Gastrocnemius medialis (tissue), 4 donors: ENCODE measurements at regions not wholly inside any gene's neighbourhood (a gene's known extent, or its start where the extent isn't known, plus 50 kb on each side); places are given as distances from the start of the nearest gene placed in this dataset.

Source experiments
- POLR2A ChIP-seq, 2 donors: fragments of 450-650 bp; IDR thresholded peaks; one replicate each; pipeline ENCODE4 v1.6.1; 2017; ENCODE audit warnings: antibody characterized with exemption in 2 of 2, mild to moderate bottlenecking in 2 of 2, moderate library complexity in 2 of 2
- TF ChIP-seq, protein P1 (sequence below), 5 experiments: fragments of 450-650 bp in 3 of 5; fragments of 200-600 bp in 2 of 5; sonication (generic) in 2 of 5; IDR thresholded peaks in 4 of 5; conservative IDR thresholded peaks in 1 of 5; 1 replicate in 4 of 5; 2 replicates in 1 of 5; pipeline ENCODE4 v1.5.1; 2016 to 2019; ENCODE audit warnings: antibody characterized with exemption in 5 of 5, mild to moderate bottlenecking in 3 of 5, moderate library complexity in 3 of 5

DNA sequence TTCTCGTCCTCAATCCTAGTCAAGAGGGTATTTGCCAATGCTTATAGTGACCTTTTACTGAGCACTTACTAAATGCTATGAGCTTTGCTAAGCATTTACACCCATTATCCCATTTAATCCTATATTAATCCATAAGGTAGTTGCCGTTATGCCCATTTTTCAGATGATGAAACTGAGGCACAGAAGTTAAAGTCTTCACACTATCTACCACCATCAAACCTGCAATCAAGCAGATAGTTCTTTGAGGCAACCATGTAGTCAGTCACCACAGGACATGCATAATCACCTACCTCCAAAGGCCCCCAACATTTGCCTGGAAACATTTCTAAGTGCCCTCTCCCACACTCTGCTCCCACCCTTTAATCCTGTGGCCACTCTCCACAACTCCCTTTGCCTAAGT is 149.6 kb downstream of the LY86 start:
- TF ChIP-seq, protein P1, sequence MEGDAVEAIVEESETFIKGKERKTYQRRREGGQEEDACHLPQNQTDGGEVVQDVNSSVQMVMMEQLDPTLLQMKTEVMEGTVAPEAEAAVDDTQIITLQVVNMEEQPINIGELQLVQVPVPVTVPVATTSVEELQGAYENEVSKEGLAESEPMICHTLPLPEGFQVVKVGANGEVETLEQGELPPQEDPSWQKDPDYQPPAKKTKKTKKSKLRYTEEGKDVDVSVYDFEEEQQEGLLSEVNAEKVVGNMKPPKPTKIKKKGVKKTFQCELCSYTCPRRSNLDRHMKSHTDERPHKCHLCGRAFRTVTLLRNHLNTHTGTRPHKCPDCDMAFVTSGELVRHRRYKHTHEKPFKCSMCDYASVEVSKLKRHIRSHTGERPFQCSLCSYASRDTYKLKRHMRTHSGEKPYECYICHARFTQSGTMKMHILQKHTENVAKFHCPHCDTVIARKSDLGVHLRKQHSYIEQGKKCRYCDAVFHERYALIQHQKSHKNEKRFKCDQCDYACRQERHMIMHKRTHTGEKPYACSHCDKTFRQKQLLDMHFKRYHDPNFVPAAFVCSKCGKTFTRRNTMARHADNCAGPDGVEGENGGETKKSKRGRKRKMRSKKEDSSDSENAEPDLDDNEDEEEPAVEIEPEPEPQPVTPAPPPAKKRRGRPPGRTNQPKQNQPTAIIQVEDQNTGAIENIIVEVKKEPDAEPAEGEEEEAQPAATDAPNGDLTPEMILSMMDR (IDR thresholded peaks at IDR 0.05 in 4 of 5, conservative IDR thresholded peaks at IDR 0.05 in 1 of 5): no peak
- TF ChIP-seq POLR2A (IDR thresholded peaks at IDR 0.05): no peak
